PC-9 (cell line): ENCODE measurements at regions not wholly inside any gene's neighbourhood (a gene's known extent, or its start where the extent isn't known, plus 50 kb on each side); places are given as distances from the start of the nearest gene placed in this dataset.

Experiments used
- BruUV-seq: library from RNA; stranded (reverse); fragments of 400-500 nt; replicated peaks from 2 replicates; lab custom pipeline; 2021; lab: Mats Ljungman, UMichigan
- CTCF ChIA-PET: fragments of 300-600 bp; sonication (Branson Sonifier 250); formaldehyde crosslinking; loops from one replicate; lab custom pipeline; 2022; ENCODE audit warnings: antibody characterized with exemption; lab: Charles Lee
- POLR2A ChIA-PET: fragments of 300-600 bp; sonication (Branson Sonifier 250); formaldehyde crosslinking; loops from one replicate; lab custom pipeline; 2022; ENCODE audit warnings: antibody characterized with exemption; ENCODE audit not compliant: unreplicated experiment; lab: Charles Lee
- DNase-seq, 2 experiments: peaks; one replicate each; pipeline versions ENCODE4 v3.0.0 to v3.0.0-alpha.2; 2015 to 2022; ENCODE audit warnings: mixed read lengths in 1 of 2
- H2AFZ ChIP-seq: fragments of 200-600 bp; sonication (generic); 2 replicates; pipeline ENCODE4 v1.8.1; 2017; ENCODE audit warnings: antibody characterized with exemption
- H3F3A ChIP-seq: fragments of 200-600 bp; sonication (generic); 2 replicates; pipeline ENCODE4 v1.8.1; 2017; ENCODE audit warnings: antibody characterized with exemption, mild to moderate bottlenecking, low read depth; ENCODE audit not compliant: insufficient read depth
- H3K27ac ChIP-seq: fragments of 200-600 bp; sonication (generic); 2 replicates; pipeline ENCODE4 v1.6.1; 2016; ENCODE audit warnings: mixed run types
- H3K27me3 ChIP-seq: fragments of 200-600 bp; sonication (generic); 2 replicates; pipeline ENCODE4 v1.6.1; 2016; ENCODE audit warnings: low read depth, mixed run types; ENCODE audit not compliant: insufficient read depth
- H3K36me3 ChIP-seq: fragments of 200-600 bp; sonication (generic); 2 replicates; pipeline ENCODE4 v1.6.1; 2016; ENCODE audit warnings: low read depth, mixed run types
- H3K4me1 ChIP-seq: fragments of 200-600 bp; sonication (generic); replicated peaks from 2 replicates; pipeline ENCODE4 v1.6.1; 2016; ENCODE audit warnings: mixed run types; ENCODE audit not compliant: insufficient read depth
- H3K4me2 ChIP-seq: fragments of 200-600 bp; sonication (generic); 2 replicates; pipeline ENCODE4 v1.6.1; 2017; ENCODE audit warnings: mixed run types
- H3K4me3 ChIP-seq: fragments of 200-600 bp; sonication (generic); 2 replicates; pipeline ENCODE4 v1.6.1; 2016; ENCODE audit warnings: mixed run types
- H3K79me2 ChIP-seq: fragments of 200-600 bp; sonication (generic); 2 replicates; pipeline ENCODE4 v1.6.1; 2017; ENCODE audit warnings: low read depth, mixed run types
- H3K9me2 ChIP-seq: fragments of 200-600 bp; sonication (generic); 2 replicates; pipeline ENCODE4 v1.8.1; 2017; ENCODE audit warnings: mild to moderate bottlenecking; ENCODE audit not compliant: insufficient read depth
- H3K9me3 ChIP-seq: fragments of 200-600 bp; sonication (generic); 2 replicates; pipeline ENCODE4 v1.8.1; 2016; ENCODE audit warnings: low read depth; ENCODE audit not compliant: insufficient read depth
- H4K20me1 ChIP-seq: fragments of 200-600 bp; sonication (generic); 2 replicates; pipeline ENCODE4 v1.8.1; 2017; ENCODE audit not compliant: insufficient read depth
- EZH2 ChIP-seq: fragments of 200-600 bp; sonication (generic); IDR thresholded peaks from 2 replicates; pipeline ENCODE4 v1.8.0; 2017; ENCODE audit warnings: antibody characterized with exemption, low read depth
- intact Hi-C: fragments of 100-400 bp; cut with micrococcal nuclease; formaldehyde crosslinking; loops from one replicate; pipeline ENCODE4 v1.10.0; 2022; ENCODE audit not compliant: unreplicated experiment
- TF ChIP-seq, protein P1 (sequence below): fragments of 200-600 bp; sonication (generic); conservative IDR thresholded peaks from 2 replicates; pipeline ENCODE4 v1.6.1; 2017; ENCODE audit warnings: mixed run types, antibody characterized with exemption, mild to moderate bottlenecking, moderate library complexity

DNA sequence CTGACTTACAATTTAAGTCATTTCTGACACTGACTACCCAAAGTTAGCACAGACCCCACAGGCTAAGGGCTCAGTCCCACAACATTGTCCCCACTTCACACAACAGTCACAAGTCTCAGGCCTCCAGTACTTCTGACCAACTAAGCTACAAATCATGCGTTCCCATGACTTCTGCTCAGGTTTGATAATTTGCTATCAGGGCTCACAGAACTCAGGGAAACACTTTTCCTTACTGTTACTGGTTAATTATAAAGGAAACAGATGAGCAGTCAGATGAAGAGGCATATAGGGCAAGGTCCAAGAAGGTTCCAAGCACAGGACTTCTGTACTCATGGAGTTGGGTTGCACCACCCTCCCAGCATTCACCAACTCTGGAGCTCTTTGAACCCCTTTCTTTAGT, 151.2 kb upstream of the TNR start:
- no TSS peak for BruUV-seq
- Histone ChIP-seq H3K9me3 (no peaks in the 10 kb centered on the region), H4K20me1 (no peaks in the 10 kb centered on the region), H2AFZ (no peak overlapping the region), H3K27me3 (no peaks in the 10 kb centered on the region), H3K4me1 (no peaks in the 10 kb centered on the region), H3K36me3 (no peaks in the 10 kb centered on the region), H3K27ac (no peak overlapping the region), H3K4me3 (no peak overlapping the region), H3K9me2 (no peaks in the 10 kb centered on the region), H3F3A (no peaks in the 10 kb centered on the region), H3K79me2 (no peaks in the 10 kb centered on the region), H3K4me2 (no peak overlapping the region)
- ChIA-PET CTCF (interaction anchor here (0.6 kb wide), 1 partner anchor 16 kb away, joined by 3 read pairs; no protein-coding TSS in a partner anchor), POLR2A (no interaction called here)
- TF ChIP-seq, protein P1, sequence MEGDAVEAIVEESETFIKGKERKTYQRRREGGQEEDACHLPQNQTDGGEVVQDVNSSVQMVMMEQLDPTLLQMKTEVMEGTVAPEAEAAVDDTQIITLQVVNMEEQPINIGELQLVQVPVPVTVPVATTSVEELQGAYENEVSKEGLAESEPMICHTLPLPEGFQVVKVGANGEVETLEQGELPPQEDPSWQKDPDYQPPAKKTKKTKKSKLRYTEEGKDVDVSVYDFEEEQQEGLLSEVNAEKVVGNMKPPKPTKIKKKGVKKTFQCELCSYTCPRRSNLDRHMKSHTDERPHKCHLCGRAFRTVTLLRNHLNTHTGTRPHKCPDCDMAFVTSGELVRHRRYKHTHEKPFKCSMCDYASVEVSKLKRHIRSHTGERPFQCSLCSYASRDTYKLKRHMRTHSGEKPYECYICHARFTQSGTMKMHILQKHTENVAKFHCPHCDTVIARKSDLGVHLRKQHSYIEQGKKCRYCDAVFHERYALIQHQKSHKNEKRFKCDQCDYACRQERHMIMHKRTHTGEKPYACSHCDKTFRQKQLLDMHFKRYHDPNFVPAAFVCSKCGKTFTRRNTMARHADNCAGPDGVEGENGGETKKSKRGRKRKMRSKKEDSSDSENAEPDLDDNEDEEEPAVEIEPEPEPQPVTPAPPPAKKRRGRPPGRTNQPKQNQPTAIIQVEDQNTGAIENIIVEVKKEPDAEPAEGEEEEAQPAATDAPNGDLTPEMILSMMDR: no peak
- no peak for TF ChIP-seq EZH2
- no peak for DNase-seq
- intact Hi-C loops: no loop called here

- Histone ChIP-seq H3K9me2 (no peaks in the 10 kb centered on the region), H3F3A (no peaks in the 10 kb centered on the region), H3K4me1 (no peaks in the 10 kb centered on the region), H3K79me2 (no peaks in the 10 kb centered on the region), H3K27ac (no peak overlapping the region), H3K9me3 (no peaks in the 10 kb centered on the region), H3K4me2 (no peak overlapping the region), H3K27me3 (no peaks in the 10 kb centered on the region), H3K4me3 (no peak overlapping the region), H3K36me3 (no peaks in the 10 kb centered on the region), H2AFZ (no peak overlapping the region), H4K20me1 (no peaks in the 10 kb centered on the region)
- no TSS peak for BruUV-seq
- ChIA-PET CTCF (no interaction called here), POLR2A (no interaction called here)
- TF ChIP-seq EZH2: no peak
- TF ChIP-seq, protein P1: no peak
- intact Hi-C loops: no loop called here
- no peak for DNase-seq
Measured at GRCh38 chr1:175893192-175893591, 149.8 kb upstream of the TNR start.

DNA sequence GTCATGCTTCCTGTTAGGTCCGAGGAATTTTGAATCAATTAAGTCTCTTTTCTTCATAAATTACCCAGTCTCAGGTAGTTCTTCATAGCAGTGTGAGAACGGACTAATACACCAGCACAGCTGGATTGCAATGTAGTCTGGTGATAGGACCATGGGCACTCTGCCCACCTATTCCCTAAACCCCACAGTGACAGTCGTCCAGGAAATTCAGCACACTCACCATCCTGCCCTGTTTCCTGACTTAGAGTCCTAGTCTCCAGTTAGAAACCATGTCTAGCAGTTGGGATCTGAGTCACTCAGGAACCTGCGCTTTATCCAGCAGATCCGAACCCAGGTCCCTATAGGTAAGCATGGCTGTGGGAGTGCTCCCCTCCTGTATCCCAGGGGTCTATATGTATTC, 149.3 kb upstream of the TNR start:
- H2AFZ ChIP-seq: no peak overlapping the region
- ChIA-PET POLR2A (no interaction called here), CTCF (no interaction called here)
- H4K20me1 ChIP-seq: no peaks in the 10 kb centered on the region
- no peaks in the 10 kb centered on the region for H3F3A ChIP-seq
- TF ChIP-seq EZH2: no peak
- TF ChIP-seq, protein P1: no peak
- no peak for DNase-seq
- no peaks in the 10 kb centered on the region for H3K27me3 ChIP-seq
- H3K9me2 ChIP-seq: no peaks in the 10 kb centered on the region
- H3K27ac ChIP-seq: no peak overlapping the region
- intact Hi-C loops: no loop called here
- no TSS peak for BruUV-seq
- H3K9me3 ChIP-seq: no peaks in the 10 kb centered on the region
- H3K4me3 ChIP-seq: no peak overlapping the region
- no peaks in the 10 kb centered on the region for H3K79me2 ChIP-seq
- H3K36me3 ChIP-seq: no peaks in the 10 kb centered on the region
- H3K4me2 ChIP-seq: no peak overlapping the region
- no peaks in the 10 kb centered on the region for H3K4me1 ChIP-seq
